ENCODE measurements at regions not wholly inside any gene's neighbourhood (a gene's known extent, or its start where the extent isn't known, plus 50 kb on each side); places are given as distances from the start of the nearest gene placed in this dataset.

DNA sequence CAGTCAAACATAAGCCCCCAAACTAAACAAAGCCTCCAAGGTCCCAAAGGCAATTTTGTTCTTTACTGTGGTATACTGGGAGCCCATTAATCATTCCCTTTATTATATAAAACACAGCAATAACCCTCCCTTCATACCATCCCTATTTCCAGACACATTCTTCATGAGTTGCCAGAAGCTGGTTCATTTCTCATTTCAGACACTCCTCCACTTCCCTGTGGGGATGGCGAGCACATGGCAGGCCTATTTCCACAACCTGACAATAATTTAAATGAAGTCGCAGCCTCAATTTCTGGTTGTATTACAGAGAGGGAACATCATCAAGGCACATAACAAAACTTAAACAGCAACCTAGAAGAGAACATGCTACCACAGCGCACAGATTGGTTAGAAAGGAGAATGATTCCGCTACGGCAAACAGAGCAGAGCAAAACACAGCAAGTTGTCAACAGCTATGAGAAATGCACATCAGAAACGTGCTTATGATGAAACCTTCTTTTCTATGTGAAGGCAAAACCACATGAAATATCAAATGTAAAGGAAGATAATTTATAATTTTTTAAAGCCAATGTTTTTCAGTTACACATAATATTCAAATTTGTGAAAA is 63.3 kb upstream of the ARHGEF3 start:
- no peak for DNase-seq (ENCODE audit: low read depth)

DNA sequence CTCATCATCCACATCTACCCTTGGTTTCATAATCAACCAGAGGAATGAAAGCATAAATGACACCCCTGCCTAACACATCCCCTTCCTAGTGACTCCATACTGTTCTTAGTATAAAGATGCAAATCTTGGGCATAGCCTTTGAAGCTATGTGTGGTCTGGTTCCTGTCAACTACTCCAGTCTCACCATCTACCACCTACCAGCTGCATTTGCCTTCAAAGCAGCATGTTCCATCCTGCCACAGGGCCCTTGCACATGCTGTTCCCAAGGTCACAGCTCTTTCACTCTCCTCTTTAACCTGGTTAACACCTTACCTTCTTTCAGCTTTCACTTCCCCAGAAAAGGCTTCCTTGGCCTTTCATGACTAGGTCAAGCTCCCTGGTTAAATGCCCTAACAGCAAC is 62.3 kb upstream of the ARHGEF3 start:
- DNase-seq (ENCODE audit: low read depth), result no peak

GRCh38 chr3:56862352-56863062 is 60.8 kb upstream of the ARHGEF3 start:
- DNase-seq (ENCODE audit: low read depth), result no peak

DNA sequence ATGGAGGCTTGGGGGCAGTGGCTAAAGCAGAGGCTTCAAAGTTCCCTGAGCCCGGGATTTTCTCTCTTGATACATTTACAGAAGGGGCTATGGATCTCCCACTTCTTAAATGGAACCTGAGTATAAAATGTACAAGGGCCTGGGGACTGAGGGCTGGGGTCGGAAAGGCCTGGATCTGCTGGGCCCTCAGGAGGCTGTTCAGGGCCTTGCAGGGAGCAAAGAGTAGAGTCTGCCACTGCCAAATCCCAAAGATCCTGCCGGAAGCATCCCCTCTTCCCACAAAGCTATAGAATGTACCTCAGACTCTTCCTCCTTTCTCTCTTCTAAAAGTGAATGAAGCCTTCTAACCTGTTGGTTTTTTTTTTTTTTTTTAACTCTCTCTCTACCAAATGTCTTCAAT is 59.8 kb upstream of the ARHGEF3 start:
- DNase-seq (ENCODE audit: low read depth), result no peak

DNA sequence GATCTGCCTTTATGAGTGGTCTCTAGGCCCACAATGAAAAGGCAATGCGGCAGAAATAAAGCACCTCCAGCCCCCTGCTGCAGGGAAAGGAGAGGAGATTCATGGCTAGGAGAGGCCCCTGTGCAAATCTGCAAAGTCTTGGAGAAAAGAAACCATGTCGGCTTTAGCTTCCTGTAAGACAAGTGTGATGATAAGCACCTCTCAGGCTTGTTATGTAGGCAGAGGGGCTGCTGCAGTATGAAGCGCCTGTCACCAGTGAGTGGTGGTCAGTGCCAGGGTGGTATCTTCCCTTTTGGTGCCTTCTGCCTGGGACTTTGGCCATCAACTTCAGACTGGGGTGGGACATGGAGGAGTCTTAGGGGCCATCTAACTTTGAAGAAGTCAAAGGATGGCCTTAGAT is 59.2 kb upstream of the ARHGEF3 start:
- DNase-seq (ENCODE audit: low read depth), result no peak

- DNase-seq (ENCODE audit: low read depth), result no peak
Measured at GRCh38 chr3:56860351-56860750, 58.6 kb upstream of the ARHGEF3 start.

DNA sequence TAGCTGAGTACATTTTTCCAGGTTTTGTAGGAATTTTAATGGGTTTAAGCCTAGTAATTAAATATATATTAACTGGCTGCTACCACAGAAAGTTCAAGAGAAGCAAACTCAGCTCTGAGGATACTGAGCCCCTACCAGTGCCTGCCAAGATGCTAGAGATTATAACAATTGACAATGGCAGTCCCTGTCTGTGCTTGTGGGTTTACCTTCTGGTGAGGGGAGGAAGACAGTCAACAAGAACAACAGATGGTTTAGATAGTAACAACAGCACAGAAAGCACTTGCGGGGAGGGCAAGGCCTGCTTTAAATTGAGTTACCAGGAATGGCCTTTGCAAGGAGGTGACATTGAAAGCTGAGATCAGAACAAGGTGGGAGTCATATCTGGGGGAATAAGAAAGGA is 56.6 kb upstream of the ARHGEF3 start:
- DNase-seq (ENCODE audit: low read depth), result no peak

GRCh38 chr3:56857178-56857577 is 55.4 kb upstream of the ARHGEF3 start:
- no peak for DNase-seq (ENCODE audit: low read depth)

GRCh38 chr3:56856752-56857151 is 55.0 kb upstream of the ARHGEF3 start:
- DNase-seq (ENCODE audit: low read depth), result no peak

- no peak for DNase-seq (ENCODE audit: low read depth)
Measured at GRCh38 chr3:56855856-56856512, 54.2 kb upstream of the ARHGEF3 start.

- no peak for DNase-seq (ENCODE audit: low read depth)
Measured at GRCh38 chr3:56854856-56855611, 53.3 kb upstream of the ARHGEF3 start.

- DNase-seq (ENCODE audit: low read depth), result no peak
Measured at GRCh38 chr3:56851966-56852884, 50.5 kb upstream of the ARHGEF3 start.

All from activated gamma-delta T cell treated with anti-CD3 and anti-CD28 coated beads, Interleukin-2, amount 50 U/mL, for 16 hours (primary cell).